NK-92 treated with Interleukin-12 subunit alpha and Interleukin-12 subunit beta, amount 100 ng/mL, for 24 hours (cell line): ENCODE measurements at regions not wholly inside any gene's neighbourhood (a gene's known extent, or its start where the extent isn't known, plus 50 kb on each side); places are given as distances from the start of the nearest gene placed in this dataset.

Source experiments
- DNase-seq: peaks from one replicate; lab custom pipeline; 2025; lab: John Stamatoyannopoulos, UW

DNA sequence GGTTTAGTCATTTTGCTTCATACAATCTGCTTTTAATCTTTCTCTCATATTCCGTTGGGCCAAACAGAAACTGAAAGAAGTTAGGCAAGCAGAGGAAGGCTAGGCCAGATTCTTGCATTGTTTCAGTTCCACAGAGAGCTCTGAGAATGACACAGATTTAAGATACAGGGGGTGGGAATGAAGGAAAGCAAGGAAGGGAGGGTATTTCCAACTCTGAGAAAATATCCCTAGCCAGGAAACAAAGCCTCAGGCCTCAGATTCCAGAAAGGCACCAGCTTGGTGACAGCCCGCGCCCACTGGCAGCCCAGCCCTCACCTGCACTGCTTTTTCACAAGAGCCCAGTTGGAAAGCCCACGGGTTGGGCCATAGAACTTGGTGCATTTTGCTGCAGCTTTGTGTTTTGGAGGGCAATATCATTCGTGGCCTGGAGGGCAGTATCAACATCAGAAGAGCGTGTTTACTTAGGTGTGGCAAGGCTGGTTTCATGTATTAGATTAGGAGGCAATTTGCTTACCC lies 63.5 kb downstream of the ENC1 start:
- no peak for DNase-seq

DNA sequence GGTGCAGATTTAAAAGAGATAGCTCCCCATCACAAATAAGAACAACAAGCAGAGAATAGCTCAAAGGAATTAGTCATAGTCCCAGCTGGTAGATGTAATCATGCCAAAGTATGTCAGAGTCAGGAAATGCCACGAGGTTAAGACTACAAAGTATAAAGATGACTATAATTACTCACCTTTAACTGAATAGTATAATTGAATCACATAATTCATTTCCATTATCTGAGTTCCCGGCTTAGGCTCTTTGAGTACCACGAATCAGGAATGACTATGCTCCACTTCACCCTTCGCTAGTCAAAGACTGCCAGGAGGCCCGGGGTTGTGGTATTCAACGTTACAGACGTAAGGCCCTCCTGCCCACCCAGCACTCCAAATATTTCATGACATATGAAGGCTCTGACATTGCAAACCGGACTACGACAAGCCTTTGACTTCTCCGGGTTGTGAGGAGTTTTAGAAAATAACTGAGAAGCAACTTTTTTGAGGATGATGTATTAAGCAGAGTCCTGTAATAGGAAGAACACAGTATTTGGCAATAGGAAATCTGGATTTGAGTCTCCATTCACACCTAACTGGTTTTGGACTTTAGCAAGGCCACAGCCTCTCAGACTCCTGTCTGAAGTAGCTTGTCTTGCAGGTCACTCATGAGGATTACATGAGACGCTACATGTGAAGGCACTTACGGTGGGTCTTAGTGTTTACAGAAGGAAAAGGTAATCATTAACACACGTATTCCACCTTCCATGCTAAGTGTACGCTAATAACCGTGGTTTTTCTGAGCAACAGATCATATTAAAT lies 64.6 kb downstream of the ENC1 start:
- no peak for DNase-seq

DNA sequence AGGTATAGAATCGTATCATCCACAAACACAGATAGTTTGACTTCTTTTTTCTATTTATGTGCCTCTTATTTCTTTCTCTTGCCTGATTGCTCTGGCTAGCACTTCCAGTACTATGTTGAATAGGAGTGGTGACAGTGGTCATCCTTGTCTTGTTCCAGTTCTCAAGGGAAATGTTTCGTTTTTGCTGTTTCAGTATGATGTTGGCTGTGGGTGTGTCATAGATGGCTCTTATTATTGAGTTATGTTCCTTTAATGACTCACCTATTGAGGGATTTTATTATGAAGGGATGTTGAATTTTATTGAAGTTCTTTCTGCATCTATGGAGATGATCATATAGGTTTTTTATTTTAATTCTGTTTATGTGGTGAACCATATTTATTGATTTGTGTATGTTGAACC lies 70.3 kb downstream of the ENC1 start:
- DNase-seq, result no peak

DNA sequence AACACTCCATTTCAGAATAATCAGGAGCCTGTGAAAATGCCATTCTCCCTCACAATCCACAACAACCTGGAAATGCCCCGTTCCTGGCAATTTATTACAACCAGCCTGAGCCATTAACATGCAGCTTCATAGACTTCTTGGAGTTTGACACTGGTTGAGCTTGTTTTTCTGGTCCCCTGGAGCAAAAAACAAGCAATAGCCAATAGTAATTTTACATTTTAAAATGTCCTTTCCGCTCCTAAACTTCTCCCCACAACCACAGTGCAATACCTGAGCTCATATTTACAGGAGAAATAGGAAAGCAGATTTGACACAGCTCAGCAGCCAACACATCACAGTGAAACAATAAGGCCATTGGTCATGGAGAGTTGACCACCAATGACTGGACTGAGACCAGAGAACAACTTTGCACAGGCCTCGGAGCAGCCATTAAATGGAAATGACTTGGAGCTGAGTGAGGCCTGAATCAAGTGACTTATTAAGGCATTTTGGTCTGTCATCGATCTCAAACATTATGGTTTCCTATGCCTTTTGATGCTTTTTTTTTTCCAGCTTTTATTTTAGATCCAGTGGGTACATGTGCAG lies 73.0 kb downstream of the ENC1 start:
- no peak for DNase-seq

DNA sequence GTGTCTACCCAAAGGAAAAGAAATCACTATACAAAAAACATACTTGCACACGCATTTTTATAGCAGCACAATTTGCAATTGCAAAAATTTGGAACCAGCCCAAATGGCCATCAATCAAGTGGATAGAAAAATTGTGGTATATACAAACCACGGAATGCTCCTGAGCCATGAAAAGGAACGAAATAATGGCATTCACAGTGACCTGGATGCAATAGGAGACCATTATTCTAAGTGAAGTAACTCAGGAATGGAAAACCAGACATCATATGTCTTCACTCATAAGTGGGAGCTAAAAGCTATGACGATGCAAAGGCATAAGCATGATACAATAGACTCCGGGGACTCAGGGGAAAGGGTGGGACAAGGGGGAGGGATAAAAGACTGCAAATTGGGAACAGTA lies 78.4 kb downstream of the ENC1 start:
- no peak for DNase-seq

DNA sequence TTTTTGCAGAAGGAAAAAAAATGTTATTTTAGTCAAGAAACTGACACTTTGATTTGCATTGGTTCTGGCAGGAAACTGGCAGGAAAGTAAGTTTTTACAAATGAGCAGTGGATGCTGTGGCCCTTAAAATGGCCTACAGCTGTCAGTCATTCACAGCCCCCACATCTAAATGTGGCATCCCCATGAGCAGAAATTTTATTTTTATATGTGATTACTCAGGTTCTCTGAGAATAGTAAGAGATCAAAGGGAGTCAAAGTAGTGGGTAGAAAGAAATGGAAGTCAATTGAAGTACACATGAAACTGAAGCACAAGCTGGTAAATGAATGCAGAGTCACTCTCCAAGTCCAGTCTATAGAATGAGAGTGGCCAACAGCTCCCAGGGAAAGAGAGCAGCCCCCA lies 80.3 kb downstream of the ENC1 start:
- no peak for DNase-seq

DNA sequence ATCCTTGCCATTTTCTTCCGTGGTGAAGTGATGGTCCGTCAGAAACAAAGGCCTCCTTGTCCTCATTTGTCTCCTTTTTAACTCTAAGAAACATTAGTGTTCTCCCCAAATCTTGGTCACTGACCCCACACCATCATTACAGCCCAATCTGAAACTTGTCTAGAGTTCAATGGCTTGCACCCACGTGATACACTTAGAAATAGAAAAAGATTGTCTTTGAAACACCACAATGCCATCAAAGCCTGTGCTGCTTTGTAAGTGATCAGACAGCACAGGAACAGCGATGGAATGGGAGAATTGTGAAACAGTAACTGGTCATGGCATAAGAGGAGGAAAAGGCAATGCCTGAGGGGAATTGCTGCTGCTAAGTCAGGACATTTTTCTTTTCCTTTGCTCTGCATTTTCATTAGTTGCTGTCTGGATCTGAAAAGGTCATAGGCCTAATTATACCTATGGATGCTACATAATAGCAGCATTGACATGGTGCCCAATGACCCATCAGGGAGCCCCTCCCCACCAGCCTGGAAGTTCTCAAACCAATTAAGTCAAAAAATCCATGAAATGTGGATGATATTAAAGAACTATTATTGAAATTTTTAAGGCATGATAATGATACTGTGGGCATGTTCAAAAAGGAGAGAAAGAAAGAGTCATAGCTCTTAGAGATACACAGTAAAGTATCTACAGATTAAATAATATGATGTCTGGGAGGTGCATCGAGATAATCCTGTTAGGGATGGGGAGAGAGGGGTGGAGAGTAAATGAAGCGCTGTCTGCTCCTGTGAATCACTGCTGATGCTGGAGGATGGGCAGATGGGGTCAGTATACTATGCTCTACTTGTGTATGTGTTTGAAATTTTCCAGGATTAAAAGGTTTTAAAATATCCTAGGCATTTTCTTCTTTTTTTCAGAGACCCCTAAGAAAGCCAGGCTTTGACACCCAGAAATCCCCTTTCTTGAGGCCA lies 83.6 kb downstream of the ENC1 start:
- no peak for DNase-seq

DNA sequence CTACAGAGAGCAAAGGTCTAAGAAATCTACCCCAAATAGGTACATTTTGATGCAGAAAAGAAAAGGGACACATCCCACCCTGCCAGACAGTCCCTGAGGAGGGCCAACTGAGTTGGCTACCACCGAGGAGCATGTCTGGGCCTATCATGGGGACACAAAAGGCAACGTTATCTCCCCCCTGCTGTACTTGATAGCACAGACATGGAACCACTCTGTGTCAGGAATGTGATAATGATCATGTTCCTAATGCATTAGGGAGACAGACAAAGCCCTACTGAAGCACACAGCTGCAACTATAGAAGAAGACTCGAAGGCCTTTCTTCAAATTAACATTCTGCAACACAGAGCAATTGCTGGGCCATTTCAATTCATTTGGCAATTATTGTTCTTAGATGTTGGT lies 84.5 kb downstream of the ENC1 start:
- no peak for DNase-seq

DNA sequence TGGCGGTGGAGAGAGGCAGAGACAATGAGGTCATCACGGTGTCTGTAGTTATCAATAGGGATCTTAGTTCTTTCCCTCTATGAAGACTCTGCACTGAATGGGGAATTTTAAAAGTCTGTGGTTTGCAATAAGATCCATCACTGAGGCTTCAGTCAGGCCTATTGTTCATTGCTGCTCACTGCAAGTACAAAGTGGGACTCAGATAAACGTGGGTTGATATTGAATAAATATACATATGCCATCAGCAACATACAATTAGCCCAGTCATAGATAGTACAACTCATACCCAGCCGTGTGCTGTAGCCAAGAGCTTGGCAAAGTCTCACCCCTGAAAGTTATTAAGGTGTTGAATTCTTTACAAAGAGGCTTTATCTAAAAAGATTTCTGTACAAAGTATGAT lies 88.4 kb downstream of the ENC1 start:
- DNase-seq, result no peak

DNA sequence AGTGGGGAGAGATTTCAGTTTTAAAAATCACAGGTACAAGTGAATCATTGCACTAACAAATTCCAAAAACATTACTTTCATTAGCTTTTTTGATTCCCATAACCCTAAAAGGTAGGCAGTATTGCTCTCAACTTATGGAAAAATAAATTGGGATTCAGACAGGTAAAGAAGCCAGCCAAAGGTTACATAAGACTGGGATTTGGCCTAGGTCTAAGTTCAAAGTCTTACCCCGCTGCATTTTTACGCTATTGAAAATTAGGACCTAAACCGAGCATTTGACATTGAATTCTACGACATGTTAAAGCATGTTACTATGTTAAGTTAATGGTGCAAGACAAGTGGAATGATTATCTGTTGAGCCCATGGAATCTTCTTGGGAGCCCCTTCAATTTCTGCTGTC lies 89.6 kb downstream of the ENC1 start:
- DNase-seq, result no peak

DNA sequence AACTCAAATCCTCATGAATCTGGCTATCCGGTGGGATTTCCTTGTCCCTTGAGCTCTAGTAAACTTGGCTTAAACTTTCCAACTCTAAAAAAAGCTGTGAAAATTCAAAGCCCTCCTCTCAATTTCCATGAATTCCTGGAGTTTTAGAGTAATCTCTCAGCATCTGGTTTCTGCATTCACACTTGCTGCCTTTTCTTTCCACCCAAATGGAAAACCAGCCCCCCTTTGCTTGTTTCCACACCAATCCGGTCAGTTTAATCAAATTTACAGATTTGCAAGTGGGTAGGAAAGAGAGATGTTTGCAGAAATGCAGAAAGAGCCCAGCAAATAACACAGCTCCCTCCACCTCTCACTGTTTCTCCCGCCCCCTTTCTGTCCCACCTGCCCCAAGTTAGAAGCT lies 91.1 kb downstream of the ENC1 start:
- DNase-seq, result no peak

DNA sequence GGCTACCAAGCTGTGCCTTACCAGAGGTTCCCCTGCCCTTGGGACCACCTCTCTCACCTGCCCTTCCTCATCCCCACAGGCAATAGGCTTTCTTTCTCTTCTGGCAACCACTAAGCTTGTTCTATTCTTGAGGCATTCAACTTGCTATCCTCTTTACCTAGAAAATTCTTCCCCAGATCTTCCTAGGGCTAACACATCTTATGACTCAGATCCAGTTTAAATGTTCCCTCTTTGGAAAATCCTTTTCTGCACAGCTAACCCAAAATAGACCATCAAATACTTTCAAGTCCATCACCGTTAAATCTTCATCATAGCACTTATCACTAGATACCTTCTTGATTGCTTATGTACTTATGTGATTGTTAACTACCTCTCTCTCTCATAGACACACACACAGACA lies 93.7 kb downstream of the ENC1 start:
- DNase-seq, result no peak

DNA sequence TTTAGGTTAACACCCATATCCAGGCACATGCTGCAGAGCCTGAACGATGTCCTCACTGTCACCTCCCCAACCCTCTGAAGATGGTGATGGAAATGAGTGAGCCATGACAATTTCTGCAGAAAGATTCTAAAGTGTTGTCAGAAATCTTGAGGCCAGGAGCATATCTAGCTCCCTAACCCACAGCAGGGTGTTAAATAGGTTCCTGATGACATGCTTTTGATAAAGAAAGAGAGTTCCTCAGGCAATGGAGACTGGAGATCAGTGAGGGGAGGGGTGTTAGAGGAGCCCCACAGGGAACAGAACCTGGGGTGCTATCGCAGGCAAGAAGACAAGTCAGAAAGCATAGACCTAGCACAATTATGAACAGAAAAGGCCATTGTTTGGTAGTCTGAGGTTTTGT lies 95.7 kb downstream of the ENC1 start:
- DNase-seq, result no peak

DNA sequence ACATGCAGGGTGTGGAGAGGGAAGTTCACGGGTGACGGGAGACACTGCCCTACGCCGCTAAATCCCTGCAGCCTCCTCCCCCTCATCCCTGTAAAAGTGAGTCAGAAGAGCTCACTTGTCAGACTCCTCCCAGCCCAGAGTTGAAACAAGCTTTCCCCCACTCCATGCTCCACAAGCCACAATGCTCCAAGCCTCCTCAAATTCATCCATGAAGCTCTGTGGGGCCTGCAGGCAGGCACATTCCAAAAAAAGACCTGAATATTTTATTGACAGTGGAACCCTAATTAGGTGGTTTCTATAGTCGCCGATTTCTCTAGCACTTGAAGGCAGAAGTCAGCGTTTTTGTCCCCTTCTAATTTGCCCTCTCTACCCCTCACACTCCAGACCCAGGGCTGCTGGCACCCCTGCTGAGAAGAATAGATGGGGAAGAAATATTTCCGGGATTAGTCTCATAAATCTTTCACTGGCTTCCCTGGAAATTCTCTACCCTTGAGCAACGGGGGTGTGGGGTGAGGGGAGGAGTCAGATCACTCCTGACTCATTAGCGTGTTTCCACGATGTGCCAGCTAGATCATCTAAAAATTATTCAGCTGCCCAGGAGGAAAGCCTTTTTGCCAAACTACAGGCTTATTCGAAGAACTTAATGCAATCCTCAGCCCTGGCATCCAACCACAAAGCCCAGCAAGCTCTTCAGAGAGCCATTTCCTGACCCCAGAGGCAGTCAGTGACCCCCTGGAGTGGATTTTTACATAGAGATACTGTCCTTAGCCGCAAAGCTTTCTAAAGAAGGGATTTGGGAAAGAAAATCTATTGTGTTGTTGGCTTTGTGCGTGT lies 97.1 kb downstream of the ENC1 start:
- DNase-seq, result no peak

DNA sequence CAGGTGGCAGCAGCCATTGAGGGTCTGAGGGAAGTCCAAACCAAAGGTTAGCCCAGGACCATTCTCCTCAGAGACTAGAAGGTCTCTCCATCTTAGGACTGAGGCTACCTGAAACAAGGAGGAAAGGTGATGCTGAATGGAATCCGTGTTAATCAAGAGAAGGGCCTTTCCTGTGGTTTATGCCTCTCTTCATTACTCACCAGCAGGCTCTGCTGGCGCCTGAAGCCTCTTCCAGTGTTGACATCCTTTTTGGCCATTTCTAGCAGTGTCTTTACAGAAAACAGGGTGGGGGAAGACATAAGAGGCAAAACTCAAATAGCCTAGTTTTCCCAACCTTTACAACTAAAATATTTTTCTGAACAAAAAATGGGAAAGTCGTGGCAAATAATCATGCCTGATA lies 98.0 kb downstream of the ENC1 start:
- no peak for DNase-seq

DNA sequence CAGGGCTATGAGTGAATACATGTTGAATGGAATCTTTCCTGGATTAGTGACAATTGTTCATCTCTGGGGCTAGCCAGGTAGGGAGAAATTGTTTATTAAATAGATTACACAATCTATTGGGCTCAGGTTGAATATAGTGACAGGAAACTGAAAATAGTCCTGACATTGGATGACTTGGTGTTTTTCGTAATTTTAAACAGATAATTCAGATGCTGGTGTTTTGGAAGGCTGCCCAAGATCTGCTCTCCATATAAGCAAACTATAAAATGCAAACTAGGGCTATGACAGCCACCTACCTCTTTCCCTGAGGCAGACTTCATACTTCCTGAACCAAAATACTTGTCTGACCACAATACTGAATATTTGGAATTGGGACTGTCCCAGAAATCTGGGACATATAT lies 99.1 kb downstream of the ENC1 start:
- DNase-seq, result no peak

DNA sequence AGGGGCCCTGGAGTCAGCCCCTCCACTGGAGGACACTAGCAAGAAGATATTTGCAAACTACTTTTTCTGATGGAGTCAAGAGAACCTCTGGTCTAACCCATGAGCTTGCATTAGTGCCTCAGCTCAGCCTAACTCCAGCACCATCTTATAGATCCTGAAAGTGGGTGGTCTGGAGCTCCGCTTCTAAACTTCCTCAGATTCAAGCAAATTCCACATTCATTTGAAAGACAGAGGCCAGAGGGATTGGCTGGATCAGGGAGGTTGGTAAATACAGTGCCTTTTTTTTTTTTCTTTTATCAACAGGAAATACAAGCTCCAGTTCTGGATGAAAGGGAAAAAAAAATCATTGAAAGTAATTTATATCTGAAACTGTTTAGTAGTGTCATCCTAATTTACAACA lies 99.9 kb downstream of the ENC1 start:
- no peak for DNase-seq

DNA sequence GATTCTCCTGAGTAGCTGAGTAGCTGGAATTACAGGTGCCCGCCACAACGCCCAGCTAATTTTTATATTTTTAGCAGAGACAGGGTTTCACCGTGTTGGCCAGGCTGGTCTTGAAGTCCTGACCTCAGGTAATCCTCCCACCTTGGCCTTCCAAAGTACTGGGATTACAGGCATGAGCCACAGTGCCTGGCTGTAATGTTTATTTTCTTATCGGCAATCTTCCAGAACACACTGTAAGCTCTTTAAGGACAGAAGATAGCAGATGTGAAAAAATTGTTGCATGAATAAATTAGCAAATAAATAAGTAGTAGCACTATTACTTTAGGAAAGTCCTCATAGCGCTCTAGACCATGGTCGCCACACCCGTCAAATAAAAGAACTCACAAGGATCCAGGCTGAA lies 100.5 kb downstream of the ENC1 start:
- no peak for DNase-seq

DNA sequence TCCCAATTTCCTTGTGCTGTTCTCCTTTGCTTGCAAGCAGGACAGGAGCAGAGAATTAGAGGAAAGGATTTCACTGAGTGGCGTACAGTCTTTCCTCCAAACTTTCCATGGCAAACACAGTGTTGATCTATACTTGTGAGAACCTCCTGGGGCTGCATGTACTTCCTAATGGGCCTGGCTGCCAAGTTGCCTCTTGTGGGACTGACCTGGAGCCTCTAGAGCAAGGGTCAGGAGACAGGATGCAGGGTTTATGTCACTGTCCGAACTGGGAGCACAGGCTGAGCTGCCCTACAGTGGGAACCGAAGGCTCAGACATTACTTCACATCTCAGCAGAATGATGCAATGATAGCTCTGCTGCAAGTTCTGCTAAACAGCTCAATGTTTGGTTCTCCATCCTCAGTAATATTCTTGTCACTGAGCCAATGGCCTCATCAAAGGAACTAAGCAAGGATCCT lies 102.3 kb downstream of the ENC1 start:
- DNase-seq, result no peak

DNA sequence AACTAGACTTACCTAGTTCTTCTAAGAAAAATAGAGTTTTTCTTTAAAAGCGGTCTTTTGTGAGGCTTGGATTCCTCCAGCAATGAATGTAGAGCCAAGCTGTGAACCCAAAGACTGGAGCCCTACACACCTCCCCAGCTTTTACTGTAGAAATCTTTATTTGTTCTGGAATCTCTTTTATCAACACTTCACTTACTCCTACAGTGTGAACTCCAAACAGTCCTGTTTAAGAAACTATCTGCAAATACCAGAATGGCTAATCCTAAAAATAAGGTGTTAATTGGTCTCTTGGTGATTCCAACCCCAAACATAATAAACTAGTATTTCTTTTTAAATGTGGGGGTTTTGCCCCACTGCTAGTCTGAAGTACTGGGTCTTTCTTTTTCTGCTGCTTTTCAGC lies 103.9 kb downstream of the ENC1 start:
- DNase-seq, result no peak

DNA sequence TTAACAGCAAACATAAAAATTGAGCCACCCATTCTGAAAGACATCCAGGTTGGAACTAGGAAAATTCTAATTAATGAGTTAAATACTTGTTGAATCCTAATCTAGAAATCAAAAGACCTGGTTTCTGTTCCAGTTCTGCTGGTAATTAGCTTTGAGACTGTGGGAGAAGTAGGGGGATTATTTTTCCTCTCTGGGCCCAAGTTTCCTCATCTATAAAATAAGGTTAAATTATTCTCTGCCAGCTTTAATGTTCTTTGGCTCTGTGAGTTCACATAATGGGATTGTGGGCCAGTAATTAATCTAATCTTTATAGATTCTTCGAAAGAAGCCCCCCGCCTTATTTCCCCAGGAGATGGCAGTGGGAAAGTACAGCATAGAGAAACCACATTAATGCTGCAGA lies 104.6 kb downstream of the ENC1 start:
- DNase-seq, result no peak
